ENCODE measurements at regions not wholly inside any gene's neighbourhood (a gene's known extent, or its start where the extent isn't known, plus 50 kb on each side); places are given as distances from the start of the nearest gene placed in this dataset.

- TF ChIP-seq ZSCAN31 (CRISPR knock-in tag; IDR thresholded peaks at IDR 0.05; ENCODE audit: low read depth), result no peak
- no peak for TF ChIP-seq CC2D1A (CRISPR knock-in tag; IDR thresholded peaks at IDR 0.05)
- no peak for TF ChIP-seq ZNF282 (IDR thresholded peaks at IDR 0.05; ENCODE audit: partially characterized antibody)
- no peak for TF ChIP-seq ZKSCAN8 (CRISPR knock-in tag; IDR thresholded peaks at IDR 0.05; ENCODE audit: borderline replicate concordance)
- TF ChIP-seq SAFB2 (CRISPR knock-in tag; IDR thresholded peaks at IDR 0.05; ENCODE audit: borderline replicate concordance, low read depth), result no peak
- TF ChIP-seq FOXM1 (CRISPR knock-in tag; IDR thresholded peaks at IDR 0.05), result no peak
- no peak for TF ChIP-seq POLR2A (IDR thresholded peaks at IDR 0.05; ENCODE audit: insufficient read depth in 1 of 2, low read depth in 2 of 2, low read length in 2 of 2)
- no peak for TF ChIP-seq CTCF (CRISPR knock-in tag; IDR thresholded peaks at IDR 0.05)
- no peak for TF ChIP-seq ZNF274 (CRISPR knock-in tag; IDR thresholded peaks at IDR 0.05)
- no peak for TF ChIP-seq POLR2G (IDR thresholded peaks at IDR 0.05; ENCODE audit: low read depth, low read length)
- no peak for TF ChIP-seq LBX2 (CRISPR knock-in tag; IDR thresholded peaks at IDR 0.05; ENCODE audit: borderline replicate concordance)
Measured at GRCh38 chr2:236693531-236693930, 123.9 kb downstream of the ACKR3 start.

Data from HepG2 (cell line).